ENCODE measurements at regions not wholly inside any gene's neighbourhood (a gene's known extent, or its start where the extent isn't known, plus 50 kb on each side); places are given as distances from the start of the nearest gene placed in this dataset.

- DNase-seq: no peak
These were observed 519.1 kb downstream of the MDFIC start for GRCh38 chr7:115441033-115441432.

- no peak for DNase-seq
These were observed 513.3 kb downstream of the MDFIC start for GRCh38 chr7:115435178-115435577.

DNA sequence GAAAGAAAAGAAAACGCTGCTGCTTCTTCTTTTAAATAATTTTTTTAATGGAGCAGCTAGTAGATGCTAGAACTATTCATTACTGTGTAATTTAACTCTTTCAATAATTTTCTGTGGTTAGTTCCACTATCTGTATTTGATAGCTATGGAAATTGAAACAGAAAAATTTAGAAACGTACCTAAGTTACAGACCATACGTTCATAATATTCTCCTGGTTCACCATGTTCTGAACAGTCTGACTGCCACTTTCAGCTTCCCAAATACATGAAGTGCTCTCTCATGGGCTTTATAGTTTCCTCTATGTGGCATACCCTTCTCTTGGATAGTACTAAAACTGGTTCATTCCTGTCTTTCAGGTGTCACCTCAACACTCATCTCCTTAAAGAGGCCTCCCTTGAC lies 508.0 kb downstream of the MDFIC start:
- DNase-seq: no peak

GRCh38 chr7:115417662-115418061 lies 495.8 kb downstream of the MDFIC start:
- DNase-seq: no peak

- no peak for DNase-seq
These were observed 489.2 kb downstream of the MDFIC start for GRCh38 chr7:115410972-115411686.

DNA sequence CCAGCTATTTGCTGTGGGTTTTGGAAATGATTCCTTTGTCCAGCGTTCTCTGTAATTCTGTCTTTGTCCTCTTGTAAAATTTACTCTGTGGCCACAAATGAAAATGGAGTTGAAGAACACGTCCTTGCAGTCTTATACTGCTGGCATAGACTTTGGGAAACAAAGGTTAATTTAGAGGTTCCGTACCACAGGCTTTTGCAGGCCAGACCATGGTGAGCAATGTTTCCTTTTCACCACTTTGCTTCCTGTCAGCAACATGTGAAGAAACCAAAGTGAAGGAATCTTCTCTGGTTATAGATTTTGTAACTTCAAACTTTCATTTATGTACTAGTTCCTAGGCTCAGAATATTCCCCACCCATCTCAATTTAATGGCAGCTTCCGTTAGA lies 488.5 kb downstream of the MDFIC start:
- DNase-seq: no peak

GRCh38 chr7:115409682-115410433 lies 488.0 kb downstream of the MDFIC start:
- no peak for DNase-seq

DNA sequence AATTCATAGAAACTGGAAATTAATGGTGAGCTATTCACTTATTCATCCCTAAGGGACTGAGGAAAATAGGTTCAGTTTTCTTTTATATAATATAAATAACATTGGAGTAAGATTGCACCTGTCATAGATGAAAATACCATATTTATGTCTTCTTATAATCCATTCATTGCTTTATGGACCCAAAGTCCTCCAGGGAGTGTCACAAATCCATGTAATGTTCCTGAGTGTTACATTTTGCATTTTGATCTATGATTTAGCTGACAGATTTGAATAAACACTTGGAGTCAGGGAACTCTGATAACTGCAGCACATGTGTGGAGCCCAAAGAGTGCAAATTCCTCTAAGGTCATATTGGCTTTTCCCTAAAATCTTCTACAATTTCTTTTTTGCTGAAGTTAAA lies 484.3 kb downstream of the MDFIC start:
- no peak for DNase-seq

- DNase-seq: no peak
These were observed 465.2 kb downstream of the MDFIC start for GRCh38 chr7:115387137-115387536.

DNA sequence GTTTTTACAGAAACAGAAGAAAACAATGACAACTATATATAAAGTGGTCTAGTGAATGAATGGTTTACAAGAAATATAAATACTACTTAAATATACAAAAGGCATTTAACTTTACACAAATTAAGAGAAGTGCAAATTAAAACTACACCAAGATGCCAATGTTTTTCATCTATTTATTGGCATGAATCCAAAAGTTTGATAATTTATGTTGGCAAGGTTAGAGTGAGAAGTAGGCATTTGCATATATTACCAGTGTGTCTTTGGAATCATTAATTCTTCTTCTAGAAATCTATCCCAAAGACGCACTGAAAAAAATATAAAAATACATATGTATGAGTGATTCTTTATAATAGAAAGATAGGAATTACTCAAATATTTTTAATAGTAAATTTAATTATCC lies 457.4 kb downstream of the MDFIC start:
- DNase-seq: no peak

DNA sequence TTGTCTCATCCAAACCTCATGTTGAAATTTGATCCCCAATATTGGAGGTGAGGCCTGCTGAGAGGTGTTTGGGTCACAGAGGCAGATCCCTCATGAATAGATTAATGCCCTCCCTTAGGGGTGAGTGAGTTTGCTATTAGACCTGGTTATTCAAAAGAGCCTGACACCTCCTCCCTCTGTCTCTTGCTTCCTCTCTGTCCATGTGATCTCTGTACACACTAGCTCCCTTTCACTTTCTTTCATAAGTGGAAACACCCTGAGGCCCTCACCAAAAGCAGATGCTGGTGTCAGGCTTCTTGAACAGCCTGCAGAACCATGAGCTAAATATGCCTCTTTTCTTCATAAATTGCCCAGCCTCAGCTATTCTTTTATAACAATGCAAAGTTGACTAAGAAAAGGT lies 447.1 kb downstream of the MDFIC start:
- no peak for DNase-seq

DNA sequence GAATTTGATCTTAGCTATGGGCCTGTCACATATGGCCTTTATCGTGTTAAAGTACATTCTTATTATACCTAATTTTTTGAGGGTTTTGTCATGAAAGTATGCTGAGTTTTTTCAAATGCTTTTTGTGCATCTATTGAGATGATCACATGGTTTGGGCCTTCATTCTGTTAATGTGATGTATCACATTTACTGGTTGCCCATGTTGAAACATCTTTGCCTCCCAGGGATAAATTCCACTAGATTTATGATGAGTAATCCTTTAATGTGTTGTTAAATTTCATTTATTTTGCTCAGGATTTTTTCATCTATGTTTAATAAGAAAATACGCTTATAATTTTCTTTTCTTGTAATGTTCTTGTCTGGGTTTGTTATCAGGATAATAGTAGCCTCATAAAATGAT lies 442.0 kb downstream of the MDFIC start:
- DNase-seq: no peak

DNA sequence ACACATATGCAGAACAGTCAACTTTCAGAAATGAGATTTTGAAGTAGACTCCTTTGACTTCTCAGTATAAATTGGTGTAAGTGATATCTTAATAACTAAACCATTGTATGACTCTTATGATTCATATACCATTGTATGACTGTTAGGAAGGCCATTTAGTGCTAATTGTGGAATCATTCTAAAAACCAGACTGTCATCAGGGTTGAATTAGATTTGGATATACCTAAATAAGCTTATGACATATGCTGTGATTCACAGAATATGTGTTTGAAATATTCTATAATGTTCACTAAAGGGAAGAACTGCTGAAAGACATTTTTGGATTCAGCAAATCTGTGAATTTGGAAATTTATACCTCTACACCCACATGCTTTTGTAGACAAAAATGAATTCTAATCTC lies 438.1 kb downstream of the MDFIC start:
- no peak for DNase-seq

DNA sequence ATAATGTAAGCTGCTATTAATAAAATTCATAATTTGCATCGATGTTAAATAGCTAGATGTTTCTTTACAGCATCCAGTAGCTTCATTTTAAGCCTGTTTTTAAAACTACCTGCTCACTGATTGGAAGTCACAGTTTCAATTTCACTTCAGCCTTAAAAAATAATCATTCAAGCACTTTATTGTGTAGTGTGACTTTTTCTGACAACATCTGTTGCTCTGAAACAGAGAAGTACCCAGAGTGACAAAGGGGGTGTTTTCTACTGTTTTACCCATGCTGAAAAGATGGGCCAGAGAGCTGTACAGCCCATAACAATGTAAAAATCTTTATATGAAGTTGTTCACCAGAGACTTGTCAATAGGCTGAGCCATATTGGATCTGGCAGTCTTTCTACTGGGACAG lies 437.2 kb downstream of the MDFIC start:
- DNase-seq: no peak

DNA sequence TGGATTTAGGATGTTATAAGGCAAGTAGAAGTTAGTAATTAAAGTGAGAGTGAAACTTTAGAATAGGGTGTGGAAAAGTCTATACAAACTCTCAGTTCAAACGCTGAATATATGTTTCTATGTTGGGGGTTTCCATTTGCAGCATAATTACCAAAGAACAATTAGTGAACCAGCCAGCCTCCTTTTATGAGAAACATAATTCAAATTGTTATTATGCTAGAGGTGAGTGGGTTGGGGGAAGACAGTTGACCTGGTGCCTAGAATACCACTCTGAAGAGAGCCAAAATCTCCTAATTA lies 435.8 kb downstream of the MDFIC start:
- DNase-seq: no peak

DNA sequence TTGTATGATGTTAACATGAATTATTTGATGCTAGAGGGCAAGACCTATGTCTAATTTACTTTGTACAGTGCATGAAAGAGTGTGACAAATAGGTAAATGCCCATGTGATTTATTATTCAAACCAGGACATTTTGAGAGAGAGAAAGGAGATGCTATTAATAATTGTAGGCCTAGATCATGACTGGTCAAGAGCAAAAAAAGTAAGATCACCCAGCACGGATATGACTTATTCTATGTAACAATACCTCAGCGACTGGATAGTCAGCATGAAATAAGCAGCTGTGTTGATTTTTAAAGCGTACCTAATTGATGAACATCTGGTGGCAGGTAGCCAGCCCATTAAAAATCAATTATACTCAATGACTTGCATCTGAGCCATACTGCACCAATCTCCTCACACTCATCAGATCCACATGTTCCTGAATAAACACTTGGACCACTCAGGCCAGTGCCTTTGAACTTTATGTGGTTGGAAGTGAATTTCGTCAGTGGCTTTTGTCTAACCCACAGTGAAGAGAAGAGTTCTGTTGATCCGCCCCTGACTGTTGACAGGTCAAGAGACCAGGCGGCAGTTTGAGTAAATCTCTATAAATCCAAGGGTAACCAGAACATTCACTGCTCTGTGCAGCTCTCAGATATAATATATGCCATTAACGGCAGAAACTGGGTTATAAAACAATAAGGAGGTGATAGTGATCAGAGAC lies 435.3 kb downstream of the MDFIC start:
- DNase-seq: no peak

GRCh38 chr7:115356139-115356746 lies 434.3 kb downstream of the MDFIC start:
- DNase-seq: no peak

DNA sequence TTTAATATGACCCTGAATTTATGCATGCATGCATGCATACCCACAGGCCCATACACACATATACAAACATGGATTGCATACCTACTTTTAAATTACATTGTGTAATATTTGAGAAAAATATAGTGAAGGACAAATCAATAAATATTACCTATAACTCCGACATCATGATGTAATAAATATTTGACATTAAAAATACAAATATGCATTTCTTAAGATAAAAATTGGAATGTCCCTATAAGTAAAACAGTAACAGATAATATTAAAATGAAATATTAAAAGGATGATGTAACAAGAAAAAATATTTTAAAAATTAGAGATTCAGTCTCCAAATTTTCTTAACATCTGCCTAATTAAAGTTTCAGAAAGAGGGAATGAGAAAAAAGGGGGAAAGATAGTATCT lies 433.0 kb downstream of the MDFIC start:
- DNase-seq: no peak

- DNase-seq: no peak
These were observed 430.5 kb downstream of the MDFIC start for GRCh38 chr7:115352375-115352774.

DNA sequence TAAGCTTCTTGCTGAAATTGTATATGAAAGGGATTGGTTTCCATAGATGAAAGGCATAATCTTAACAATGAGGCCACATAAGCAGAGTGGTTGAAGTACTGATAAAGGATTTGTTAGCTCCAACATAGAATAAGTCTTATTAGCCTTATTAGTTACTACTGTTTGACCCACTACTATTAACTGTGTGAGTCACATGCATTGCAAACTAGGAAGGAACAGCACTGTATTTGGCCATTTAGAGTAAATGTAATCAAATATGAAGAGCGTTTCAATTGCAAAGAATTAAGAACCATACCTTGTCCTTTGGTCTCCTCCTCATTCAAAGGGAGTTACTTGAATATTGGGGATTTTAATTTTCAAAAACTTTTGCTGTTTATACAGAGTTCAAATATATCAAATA lies 428.9 kb downstream of the MDFIC start:
- no peak for DNase-seq

- no peak for DNase-seq
These were observed 427.7 kb downstream of the MDFIC start for GRCh38 chr7:115349635-115350034.

DNA sequence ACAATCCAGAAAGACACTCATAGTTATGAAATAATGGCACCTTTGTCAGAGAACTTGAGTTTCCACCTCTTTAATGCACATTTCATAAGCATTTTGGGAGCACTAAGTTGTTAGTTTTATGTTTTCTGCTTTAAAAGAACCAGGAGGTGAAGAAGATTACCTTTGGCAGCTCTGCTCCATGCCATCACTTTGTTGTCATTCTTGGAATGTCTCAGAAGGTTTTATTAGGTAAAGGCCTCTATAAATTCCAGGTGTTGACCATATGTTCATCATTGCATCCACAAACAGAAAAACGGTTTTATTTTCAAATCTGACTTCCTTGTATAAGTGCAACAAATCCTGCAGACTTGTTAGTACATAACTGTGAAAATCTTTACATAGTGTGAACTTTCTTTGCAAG lies 424.8 kb downstream of the MDFIC start:
- DNase-seq: no peak

DNA sequence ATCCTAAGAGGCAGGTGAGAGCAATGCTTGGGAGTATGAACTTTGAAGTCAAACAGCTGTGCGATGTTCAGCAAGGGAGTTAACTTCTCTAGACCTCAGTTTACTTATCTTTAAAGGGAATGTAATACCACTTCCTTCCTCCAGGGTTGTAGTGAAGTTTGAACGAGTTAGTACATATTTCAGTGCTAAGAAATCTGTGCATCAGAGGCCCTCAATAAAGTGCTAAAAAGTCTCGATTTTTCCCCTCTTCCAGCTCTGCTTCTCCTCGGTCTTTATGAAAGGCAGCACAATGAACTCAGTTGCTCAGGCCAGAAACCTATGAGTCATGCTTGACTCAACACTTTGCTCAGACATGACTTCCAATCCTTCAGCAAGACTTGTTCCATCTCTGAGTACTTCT lies 418.9 kb downstream of the MDFIC start:
- peak; percentile 3 for DNase-seq

- DNase-seq: no peak
These were observed 416.1 kb downstream of the MDFIC start for GRCh38 chr7:115338016-115338415.

All from activated CD4-positive, alpha-beta T cell treated with anti-CD3 and anti-CD28 coated beads, Interleukin-2, Interleukin-6, amounts not matched to agents 100 ng/mL and 50 ng/mL, durations not matched to agents 16 hours and 8 hours (primary cell).